HG02852 (cell line): ENCODE measurements at regions not wholly inside any gene's neighbourhood (a gene's known extent, or its start where the extent isn't known, plus 50 kb on each side); places are given as distances from the start of the nearest gene placed in this dataset.

Experiments
- ATAC-seq: cut with Tn5 transposase; IDR thresholded peaks from one replicate; pipeline ENCODE4 v1.9.1; 2021; ENCODE audit warnings: mild to moderate bottlenecking, moderate library complexity; ENCODE audit not compliant: unreplicated experiment

DNA sequence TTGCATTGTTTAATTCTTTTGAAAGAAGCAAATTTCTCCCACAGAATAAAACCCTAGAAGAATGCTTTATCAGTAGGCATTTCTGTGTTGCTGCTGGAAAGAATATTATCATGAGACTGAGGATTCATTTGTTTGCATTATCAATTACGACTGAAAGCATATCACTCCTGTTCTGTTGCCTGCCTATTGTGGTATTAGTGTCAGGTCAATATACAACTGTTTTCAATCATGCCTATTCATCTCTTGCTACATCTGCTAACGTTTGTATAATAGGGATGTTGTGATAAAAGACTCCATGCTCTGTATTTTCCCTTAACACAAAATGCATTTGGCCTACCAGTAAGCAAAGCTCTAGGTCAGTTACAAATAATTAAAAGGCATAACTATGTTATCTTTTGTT is 221.5 kb downstream of the PTPRC start:
- ATAC-seq: no peak

GRCh38 chr1:198861636-198862035 is 222.8 kb downstream of the PTPRC start:
- no peak for ATAC-seq

DNA sequence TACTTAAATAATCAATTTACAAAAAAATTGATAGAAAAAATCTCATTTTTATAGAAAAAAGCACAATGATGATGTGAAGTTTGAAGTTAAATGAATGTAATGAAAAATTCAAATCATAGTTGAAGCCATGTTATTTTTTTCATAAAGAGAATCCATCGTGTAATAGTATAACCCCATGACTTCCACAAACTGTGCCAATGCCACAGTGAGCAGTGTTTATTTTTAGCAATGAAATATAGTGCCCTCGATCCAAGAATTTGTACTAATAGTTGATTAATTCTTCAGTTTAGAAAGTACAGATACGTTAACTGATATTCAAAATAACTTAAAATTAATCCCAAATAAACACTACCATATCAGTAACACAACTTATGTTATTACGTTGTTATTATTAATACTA is 225.9 kb downstream of the PTPRC start:
- no peak for ATAC-seq

- ATAC-seq: no peak
Observed at GRCh38 chr1:198865319-198865718, 226.5 kb downstream of the PTPRC start.

- no peak for ATAC-seq
Observed at GRCh38 chr1:198867182-198867581, 228.3 kb downstream of the PTPRC start.

- no peak for ATAC-seq
Observed at GRCh38 chr1:198873696-198874230, 234.9 kb downstream of the PTPRC start.

DNA sequence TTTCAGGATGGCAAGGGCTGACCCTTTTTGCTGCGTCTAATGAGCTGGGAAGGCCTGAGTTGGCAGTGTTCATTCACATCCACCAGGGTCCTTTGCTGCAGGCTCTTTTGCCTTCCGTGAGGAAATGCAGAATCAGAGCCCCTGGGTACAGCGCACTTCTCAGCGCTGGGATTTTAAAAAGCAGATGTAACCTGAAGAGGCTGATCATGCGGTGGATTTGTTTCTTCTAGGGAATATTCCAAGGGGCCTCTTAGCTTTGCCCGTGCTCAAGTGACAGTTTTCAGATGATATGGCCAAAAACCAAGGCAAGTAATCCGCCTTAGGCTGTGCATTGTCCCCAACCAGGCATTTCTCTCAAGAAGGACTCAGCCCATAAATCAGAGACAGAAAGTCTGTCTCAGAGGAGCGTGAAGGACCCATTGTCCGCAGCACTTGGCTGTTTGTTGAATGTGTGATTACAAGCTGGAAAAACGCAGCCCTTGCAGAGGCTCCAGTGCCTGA is 237.6 kb downstream of the PTPRC start:
- no peak for ATAC-seq

- ATAC-seq: no peak
Observed at GRCh38 chr1:198878566-198878965, 239.7 kb downstream of the PTPRC start.

DNA sequence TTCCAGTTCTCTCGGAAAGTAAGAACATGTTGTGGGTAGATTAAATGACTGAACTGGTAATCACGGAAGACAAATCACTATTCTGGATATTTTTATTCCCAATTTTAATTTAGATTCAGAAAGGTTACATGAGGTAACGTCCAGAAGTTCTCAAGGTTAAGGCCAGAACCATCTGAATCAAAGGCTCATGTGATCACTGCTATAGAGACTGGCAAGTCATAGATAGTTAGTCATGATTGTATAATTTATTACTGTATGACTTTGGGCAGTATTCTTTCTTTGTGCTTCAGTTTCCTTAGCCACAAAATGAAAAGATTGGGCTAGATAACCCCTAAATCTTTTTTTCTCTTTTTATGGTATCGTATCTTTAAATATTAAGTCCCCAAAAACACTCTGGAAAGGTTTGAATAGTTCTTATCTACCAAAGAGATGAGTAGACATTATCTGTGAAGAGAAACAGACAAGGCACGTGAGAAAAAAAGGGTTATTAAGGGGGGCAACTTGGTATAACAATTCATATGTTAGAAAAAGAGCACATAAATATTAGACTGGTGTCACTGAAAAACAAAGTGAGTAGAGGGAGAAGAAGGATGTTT is 241.0 kb downstream of the PTPRC start:
- no peak for ATAC-seq

DNA sequence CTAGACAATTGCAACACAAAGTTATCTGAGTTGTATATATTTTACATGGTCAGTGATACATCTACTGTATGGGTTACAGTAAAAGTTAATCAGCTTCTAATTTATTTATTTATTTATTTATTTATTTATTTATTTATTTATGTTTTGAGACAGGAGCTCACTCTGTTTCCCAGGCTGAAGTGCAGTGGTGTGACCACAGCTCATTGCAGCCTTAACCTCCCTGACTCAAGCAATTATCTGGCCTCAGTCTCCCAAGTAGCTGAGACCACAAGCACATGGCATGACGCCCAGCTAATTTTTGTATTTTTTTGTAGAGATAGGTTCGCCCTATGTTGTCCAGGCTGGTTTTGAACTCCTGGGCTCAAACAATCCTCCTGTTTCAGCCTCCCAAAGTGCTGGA is 241.6 kb downstream of the PTPRC start:
- ATAC-seq: no peak

- no peak for ATAC-seq
Observed at GRCh38 chr1:198880818-198881597, 242.2 kb downstream of the PTPRC start.

GRCh38 chr1:198883184-198883583 is 244.3 kb downstream of the PTPRC start:
- ATAC-seq: no peak

DNA sequence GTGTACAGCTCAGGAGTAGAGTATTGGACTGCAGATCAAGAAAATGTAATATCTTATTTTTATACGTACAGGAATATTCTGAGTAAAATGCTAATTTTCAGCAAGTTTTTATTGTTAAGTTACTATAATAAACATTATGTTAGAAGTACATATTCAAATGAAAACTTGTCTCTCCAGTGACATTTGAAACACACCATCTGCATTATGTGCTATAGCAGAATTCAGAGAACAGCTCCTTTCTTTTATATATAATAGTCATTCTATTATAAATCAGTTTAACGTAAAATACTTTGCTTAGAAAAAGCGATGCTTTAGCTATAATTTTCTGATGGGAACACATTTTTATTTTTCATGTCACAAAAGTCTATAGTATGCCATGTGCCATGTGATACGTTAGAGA is 249.0 kb downstream of the PTPRC start:
- ATAC-seq: no peak

GRCh38 chr1:198888379-198888943 is 249.6 kb downstream of the PTPRC start:
- ATAC-seq: no peak

DNA sequence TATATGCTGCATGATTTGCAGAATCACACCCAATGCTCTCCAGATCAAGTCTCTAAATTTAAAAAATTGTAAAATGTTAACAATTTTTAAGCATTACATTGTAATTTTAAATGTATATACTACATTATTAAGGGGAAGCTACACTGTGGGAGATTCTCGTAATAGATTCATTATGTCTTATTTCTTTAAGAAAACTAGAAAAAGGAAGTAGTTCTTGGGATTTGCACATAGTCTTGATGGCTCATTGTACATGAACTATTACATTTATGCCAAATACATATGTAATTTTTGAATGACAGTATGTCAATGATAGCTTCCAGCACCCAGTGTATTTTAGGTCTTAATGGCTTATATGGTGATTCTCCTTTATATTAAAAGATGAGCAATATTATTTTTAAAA is 250.3 kb downstream of the PTPRC start:
- ATAC-seq: no peak

DNA sequence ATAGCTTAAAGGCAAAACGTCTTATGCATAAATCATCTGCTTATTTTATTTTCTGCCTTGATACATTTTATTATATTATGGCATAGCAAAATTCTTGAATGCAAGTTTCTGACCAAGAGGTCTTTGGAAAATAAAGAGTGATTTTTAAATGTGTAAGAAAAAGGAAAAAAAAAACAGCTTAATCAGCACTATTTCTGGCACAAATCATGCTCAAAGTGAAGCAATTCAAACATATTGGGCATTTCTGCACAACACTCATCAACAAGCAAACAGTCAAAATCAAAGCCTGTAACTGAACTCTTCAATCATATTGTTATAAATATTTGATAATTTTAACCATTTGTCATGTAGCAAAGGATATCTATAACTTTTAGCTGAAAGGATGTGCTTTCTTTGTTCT is 250.9 kb downstream of the PTPRC start:
- no peak for ATAC-seq

DNA sequence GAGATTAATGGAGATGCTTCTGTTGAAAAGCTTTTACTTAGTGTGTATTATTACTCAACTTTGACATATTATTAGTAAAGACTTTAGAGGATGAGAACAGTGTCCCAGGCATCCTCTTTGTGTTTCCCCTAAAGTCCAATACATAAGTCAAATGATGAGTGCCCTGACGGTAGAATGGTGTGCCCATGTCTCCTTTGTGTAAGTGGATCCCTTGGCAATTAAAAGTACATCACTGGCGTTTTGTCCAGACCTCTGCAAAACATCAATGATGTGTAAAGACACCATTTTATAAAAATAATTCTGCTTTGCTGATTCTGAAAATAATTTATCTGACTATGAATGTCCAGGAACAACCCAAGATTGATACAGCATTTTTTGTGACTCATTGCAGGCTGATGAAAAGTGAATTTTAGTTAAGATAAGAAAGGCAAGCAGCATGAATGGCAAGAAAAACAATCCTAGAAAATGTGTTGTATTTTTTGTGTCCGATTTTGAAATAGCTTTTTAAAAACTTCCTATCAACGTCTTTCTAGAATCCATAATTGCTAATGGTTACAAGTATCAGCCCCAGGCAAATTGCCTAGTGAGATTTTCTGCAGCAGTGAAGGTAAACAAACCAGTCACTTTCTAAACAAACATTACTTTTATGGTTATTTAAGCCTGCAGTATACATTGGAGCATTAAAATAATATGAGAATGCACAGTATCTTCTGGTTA is 251.5 kb downstream of the PTPRC start:
- ATAC-seq: no peak

- ATAC-seq: no peak
Observed at GRCh38 chr1:198892065-198892464, 253.2 kb downstream of the PTPRC start.

DNA sequence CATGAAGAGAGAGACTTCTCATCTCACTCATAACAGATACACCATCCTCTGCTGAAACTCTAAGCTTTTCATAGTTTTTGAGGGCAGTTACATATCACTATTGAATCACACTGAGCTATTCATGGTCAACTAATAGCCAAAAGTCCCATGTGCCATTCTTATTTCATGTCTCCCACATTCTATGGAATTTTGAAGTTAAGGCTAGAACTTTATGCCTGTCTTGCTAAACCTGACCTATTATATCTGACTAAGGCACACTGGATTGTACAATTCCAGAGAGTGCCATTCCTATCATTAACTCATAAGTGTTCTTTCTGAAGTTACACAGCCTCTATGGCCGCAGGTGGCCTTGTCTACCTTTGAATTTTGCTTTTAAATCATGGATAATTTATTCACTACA is 254.3 kb downstream of the PTPRC start:
- ATAC-seq: no peak

DNA sequence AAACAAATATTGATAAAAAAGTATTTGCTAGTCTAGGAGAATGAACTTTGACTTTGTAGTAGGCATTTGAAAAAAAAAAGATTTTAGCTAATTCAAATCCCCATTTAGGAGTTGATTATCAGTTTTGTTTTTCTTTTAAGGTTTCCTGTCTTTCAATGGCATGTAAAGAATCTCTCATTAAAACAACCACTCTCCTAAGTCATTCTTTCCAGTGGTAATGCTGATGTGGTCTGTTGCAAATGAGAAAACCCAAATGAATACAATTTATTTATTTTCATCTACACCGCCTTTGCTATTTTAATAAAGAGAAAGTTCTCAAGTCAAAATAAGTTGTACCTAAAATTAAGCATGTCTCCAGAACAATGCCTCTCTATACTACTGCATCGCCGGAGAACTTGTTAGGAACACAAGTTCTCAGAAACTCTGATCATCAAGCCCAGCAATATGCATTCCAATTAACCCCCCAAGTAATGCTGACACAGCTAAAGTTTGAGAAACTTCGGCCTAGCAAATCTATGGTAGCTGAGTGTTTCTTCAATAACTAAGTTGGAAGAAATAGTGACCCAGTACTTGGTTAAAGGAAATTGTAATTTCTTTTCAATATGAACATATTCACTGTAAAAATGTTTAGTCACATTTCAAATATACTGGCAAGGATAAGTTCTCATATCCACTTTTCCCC is 255.1 kb downstream of the PTPRC start:
- ATAC-seq: no peak

DNA sequence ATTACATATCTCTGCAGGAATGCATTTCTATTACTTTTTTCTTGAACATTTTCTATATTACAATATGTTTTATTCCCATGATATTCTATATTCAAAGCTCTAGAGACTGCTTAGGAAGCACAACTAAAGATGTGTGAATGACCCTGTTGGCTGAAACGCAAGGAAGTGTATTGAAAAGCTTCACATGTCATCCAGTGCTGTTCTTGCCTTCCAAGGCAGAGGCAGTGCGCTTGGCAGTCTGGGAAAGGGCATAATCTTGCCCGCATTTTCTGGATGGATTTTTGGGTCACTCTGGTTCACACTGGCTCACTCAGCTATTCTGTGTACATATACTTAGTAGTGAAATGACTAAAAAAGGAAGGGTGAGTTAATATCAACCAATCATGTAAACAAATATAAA is 262.4 kb downstream of the PTPRC start:
- no peak for ATAC-seq
